Activated T-cell treated with anti-CD3 and anti-CD28 coated beads, Interleukin-2, amount 50 U/mL, for 72 hours (primary cell): ENCODE measurements at regions not wholly inside any gene's neighbourhood (a gene's known extent, or its start where the extent isn't known, plus 50 kb on each side); places are given as distances from the start of the nearest gene placed in this dataset.
A peak's percentile ranks its signal among the peaks of the same experiment; 100 is the strongest.

Experiments
- ATAC-seq, 2 donors: fragments of 150-1000 bp; cut with Tn5 transposase; replicated peaks in 1 of 2; 2 replicates each; pipeline ENCODE4 v1.10.0; 2021; ENCODE audit warnings: moderate library complexity in 2 of 2, mild to moderate bottlenecking in 1 of 2
- DNase-seq, 2 donors: peaks; one replicate each; pipeline ENCODE4 v3.0.0; 2021 to 2022; ENCODE audit warnings: mixed read lengths in 1 of 2
- H3K27ac Mint-ChIP-seq: one replicate; pipeline ENCODE4 v1.8.0; 2022; ENCODE audit warnings: mild to moderate bottlenecking, moderate library complexity, mixed read lengths
- H3K27me3 Mint-ChIP-seq: one replicate; pipeline ENCODE4 v1.8.0; 2022; ENCODE audit warnings: low read depth, mixed read lengths
- H3K36me3 Mint-ChIP-seq, 2 donors: one replicate each; pipeline ENCODE4 v1.8.0; 2022; ENCODE audit warnings: mixed read lengths in 2 of 2, mild to moderate bottlenecking in 1 of 2; ENCODE audit not compliant: insufficient read depth in 2 of 2
- H3K4me1 Mint-ChIP-seq: one replicate; pipeline ENCODE4 v1.8.0; 2022; ENCODE audit warnings: low read depth, mixed read lengths
- H3K4me3 Mint-ChIP-seq, 2 donors: one replicate each; pipeline ENCODE4 v1.8.0; 2022; ENCODE audit warnings: mild to moderate bottlenecking in 2 of 2, mixed read lengths in 2 of 2, moderate library complexity in 2 of 2
- H3K9me3 Mint-ChIP-seq, 2 donors: one replicate each; pipeline ENCODE4 v1.8.0; 2022; ENCODE audit warnings: mixed read lengths in 2 of 2

DNA sequence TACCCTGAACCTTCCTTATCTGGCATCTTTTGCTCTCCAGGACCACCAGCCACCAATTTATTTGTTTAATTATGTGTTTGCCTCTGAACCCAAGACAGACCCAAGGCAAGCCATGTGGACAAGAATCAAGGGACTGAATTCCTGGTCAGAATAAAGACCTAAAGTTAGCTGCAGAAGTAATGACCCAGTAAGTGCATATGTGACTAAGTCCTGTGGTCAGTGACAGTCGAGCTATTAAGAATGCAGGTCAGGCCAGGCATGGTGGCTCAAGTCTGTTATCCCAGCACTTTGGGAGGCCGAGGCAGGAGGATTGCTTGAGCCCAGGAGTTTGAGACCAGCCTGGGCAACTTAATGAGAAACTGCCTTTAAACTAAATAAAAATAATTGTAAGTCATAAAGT, 139.4 kb downstream of the CCDC71L start:
- DNase-seq, result no peak
- H3K27ac Mint-ChIP-seq, result no peak overlapping the region
- H3K9me3 Mint-ChIP-seq, result peaks cover 1 to 2% of the 10 kb centered on the region in 2 donors
- peaks cover 41% of the 10 kb centered on the region for H3K27me3 Mint-ChIP-seq
- H3K4me1 Mint-ChIP-seq, result peaks cover 11% of the 10 kb centered on the region
- no peak for ATAC-seq
- peaks cover 1 to 4% of the 10 kb centered on the region in 2 donors for H3K36me3 Mint-ChIP-seq
- no peak overlapping the region for H3K4me3 Mint-ChIP-seq

DNA sequence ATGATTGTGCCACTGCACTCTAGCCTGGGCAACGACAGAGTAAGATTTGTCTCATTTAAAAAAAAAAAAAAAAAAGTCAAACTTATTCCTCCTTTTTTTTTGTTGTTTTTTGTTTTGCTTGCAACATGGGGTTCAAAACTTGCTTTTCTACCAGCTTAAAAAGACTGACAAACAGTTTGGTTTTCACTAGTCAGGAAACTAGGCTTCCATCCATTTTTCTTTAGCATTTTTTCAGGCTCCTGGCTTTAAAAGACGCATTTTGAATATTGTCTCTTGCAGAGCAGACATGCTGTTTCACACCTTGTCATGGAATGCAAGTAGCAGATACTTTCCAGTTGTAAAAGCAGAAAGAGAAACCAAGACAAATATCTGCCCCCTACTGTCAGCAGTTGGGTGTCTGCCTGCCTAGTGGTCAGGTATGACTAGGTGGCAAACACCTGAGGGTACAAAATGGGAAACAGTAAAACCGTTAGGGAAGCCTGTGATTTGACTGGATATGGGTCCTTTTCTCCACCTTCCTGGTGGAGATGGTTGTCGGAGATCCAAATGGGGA, 139.9 kb downstream of the CCDC71L start:
- Mint-ChIP-seq H3K27ac (no peak overlapping the region), H3K36me3 (peaks cover 1 to 4% of the 10 kb centered on the region in 2 donors), H3K4me1 (peaks cover 11% of the 10 kb centered on the region), H3K27me3 (peaks cover 44% of the 10 kb centered on the region), H3K4me3 (no peak overlapping the region), H3K9me3 (peaks cover 1 to 2% of the 10 kb centered on the region in 2 donors)
- DNase-seq (peak in 1 of 2 donors; percentile 4), ATAC-seq (no peak)

DNA sequence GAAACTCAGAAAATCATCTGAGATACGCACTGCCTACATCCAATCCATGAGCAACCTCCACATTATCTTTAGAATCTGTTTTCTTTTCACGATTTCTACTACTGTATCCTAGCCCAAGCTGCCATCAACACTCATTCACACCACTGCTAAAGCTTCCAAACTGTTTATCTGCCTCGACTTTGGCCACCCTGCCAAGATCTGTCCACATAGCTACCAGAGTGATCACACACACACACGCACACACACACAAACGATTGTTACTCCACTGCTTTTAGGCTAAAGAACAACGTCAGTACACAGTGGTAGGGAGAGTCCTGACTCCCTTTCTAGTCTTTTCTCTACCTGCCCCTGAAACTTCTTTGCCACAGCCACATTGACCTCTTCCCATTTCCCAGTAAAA, 142.0 kb downstream of the CCDC71L start:
- no peak for ATAC-seq
- Mint-ChIP-seq H3K27me3 (peaks cover 52% of the 10 kb centered on the region), H3K4me3 (no peak overlapping the region), H3K9me3 (peaks cover 1 to 2% of the 10 kb centered on the region in 2 donors), H3K36me3 (peaks cover 1 to 4% of the 10 kb centered on the region in 2 donors), H3K27ac (no peak overlapping the region), H3K4me1 (peaks cover 5% of the 10 kb centered on the region)
- DNase-seq, result no peak

DNA sequence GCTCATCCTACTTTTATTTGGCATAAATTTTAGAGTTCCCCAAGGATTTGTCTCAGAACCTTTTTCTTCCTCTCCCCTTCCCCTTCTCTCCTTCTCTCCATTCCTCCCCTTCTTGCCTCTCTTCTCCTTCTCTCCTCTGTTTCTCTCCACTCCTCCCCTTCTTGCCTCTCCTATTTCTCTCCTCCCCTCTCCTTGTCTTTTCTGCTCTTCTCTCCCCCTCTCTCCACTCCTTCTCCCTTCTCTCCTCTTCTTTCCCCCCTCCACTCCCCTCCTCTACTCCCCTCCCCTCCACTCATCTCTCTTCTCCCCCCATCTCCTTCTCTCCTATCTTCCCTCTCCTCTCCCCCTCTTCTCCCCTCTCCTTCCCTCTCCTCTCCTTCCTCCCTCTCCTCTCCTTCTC, 142.7 kb downstream of the CCDC71L start:
- peaks cover 1 to 4% of the 10 kb centered on the region in 2 donors for H3K36me3 Mint-ChIP-seq
- peaks cover 1 to 2% of the 10 kb centered on the region in 2 donors for H3K9me3 Mint-ChIP-seq
- H3K4me1 Mint-ChIP-seq, result peaks cover 5% of the 10 kb centered on the region
- DNase-seq (no peak), ATAC-seq (no peak)
- H3K27ac Mint-ChIP-seq, result no peak overlapping the region
- H3K27me3 Mint-ChIP-seq, result peaks cover 45% of the 10 kb centered on the region
- H3K4me3 Mint-ChIP-seq, result no peak overlapping the region

DNA sequence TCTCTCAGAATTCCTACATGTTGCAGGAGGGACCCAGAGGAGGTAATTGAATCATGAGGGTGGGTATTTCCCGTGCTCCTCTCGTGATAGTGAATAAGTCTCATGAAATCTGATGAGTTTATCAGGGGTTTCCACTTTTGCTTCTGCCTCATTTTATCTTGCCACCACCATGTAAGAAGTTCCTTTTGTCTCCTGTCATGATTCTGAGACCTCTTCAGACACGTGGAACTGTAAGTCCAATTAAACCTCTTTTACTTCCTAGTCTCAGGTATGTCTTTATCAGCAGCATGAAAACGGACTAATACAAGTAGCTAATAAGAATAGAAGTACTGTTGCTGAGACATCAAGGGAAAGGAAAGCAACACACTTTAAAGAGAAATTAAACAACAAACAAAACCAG, 143.4 kb downstream of the CCDC71L start:
- peaks cover 1 to 4% of the 10 kb centered on the region in 2 donors for H3K36me3 Mint-ChIP-seq
- H3K4me1 Mint-ChIP-seq, result peaks cover 5% of the 10 kb centered on the region
- DNase-seq (no peak), ATAC-seq (no peak)
- no peak overlapping the region for H3K27ac Mint-ChIP-seq
- peaks cover 47% of the 10 kb centered on the region for H3K27me3 Mint-ChIP-seq
- peaks cover 1 to 2% of the 10 kb centered on the region in 2 donors for H3K9me3 Mint-ChIP-seq
- H3K4me3 Mint-ChIP-seq, result no peak overlapping the region

DNA sequence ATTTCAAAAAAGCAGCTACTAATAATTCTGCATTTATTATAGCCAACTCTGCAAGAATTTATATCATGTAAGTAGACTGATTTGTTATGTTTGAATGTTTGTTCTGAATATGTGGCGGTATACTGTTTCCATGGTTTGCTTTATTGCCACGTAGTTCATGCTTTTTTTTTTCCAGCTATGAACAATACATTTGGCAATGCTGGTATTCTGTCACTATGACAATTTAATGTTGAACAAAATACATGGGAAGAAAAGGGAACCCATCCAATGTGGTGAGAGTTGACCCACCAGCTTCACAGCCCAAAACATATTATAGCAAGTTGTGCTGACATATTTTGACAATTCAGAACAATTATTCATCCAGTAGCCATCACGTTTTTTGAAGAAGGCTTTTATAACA, 145.6 kb downstream of the CCDC71L start:
- ATAC-seq (no peak), DNase-seq (no peak)
- H3K9me3 Mint-ChIP-seq, result peaks cover 1 to 2% of the 10 kb centered on the region in 2 donors
- peaks cover 1 to 4% of the 10 kb centered on the region in 2 donors for H3K36me3 Mint-ChIP-seq
- peaks cover 5% of the 10 kb centered on the region for H3K4me1 Mint-ChIP-seq
- H3K4me3 Mint-ChIP-seq, result no peak overlapping the region
- H3K27me3 Mint-ChIP-seq, result peaks cover 55% of the 10 kb centered on the region
- no peak overlapping the region for H3K27ac Mint-ChIP-seq

DNA sequence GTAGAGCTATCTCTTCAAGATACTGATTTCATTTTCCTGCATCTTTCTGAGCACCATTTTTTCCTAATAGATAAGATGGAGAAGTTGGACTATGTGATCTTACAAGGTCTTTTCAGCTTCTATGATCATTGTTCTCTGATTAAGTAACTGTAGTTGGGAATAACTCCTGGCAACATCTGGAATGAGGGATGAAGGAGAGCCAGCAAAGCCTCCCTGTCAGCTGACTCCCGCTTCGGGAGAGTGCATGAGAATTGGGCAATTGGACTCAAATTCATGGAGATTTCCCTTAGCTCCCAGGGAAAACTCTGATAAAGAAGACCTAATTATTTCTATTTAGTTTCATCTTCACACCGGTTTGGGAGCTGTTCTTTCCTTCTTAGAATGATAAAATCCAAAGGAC, 146.1 kb downstream of the CCDC71L start:
- H3K27ac Mint-ChIP-seq, result no peak overlapping the region
- DNase-seq (no peak), ATAC-seq (no peak)
- peaks cover 5% of the 10 kb centered on the region for H3K4me1 Mint-ChIP-seq
- no peak overlapping the region for H3K4me3 Mint-ChIP-seq
- H3K36me3 Mint-ChIP-seq, result peaks cover 1 to 4% of the 10 kb centered on the region in 2 donors
- H3K9me3 Mint-ChIP-seq, result peaks cover 1 to 2% of the 10 kb centered on the region in 2 donors
- peaks cover 55% of the 10 kb centered on the region for H3K27me3 Mint-ChIP-seq

DNA sequence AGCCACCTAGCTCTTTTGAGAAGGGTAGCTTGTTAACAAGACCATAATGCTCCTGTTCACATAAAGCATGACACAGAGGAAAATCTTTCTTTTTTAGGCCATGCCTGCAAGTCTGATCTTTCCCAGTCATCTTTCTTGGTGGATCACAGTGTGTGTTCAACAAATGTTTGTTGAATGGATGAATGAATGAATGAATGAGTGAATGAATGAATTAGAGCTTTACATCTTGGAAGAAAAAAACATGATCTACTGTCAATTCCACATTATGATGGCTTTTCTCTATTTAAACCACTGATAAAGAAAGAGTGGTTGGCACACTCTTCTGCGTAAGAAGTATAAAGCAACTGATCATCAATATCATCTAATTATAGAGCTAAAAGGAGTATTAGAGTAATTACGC, 148.7 kb downstream of the CCDC71L start:
- ATAC-seq (no peak), DNase-seq (no peak)
- H3K4me1 Mint-ChIP-seq, result no peaks in the 10 kb centered on the region
- H3K27me3 Mint-ChIP-seq, result peaks cover 41% of the 10 kb centered on the region
- H3K4me3 Mint-ChIP-seq, result no peak overlapping the region
- H3K9me3 Mint-ChIP-seq, result peaks cover 1 to 2% of the 10 kb centered on the region in 2 donors
- H3K27ac Mint-ChIP-seq, result no peak overlapping the region
- H3K36me3 Mint-ChIP-seq, result no peaks in the 10 kb centered on the region

DNA sequence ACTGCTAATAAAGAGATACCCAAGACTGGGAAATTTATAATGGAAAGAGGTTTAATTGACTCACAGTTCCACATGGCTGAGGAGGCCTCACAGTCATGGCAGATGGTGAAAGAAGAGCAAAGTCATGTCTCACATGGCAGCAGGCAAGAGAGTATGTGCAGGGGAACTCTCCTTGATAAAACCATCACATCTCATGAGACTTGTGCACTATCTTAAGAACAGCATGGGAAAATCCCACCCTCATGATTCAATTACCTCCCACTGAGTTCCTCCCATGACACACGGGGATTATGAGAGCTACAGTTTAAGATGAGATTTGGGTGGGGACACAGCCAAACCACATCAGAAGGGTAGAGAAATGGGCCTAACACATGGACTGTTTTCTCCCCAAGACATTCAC, 156.3 kb downstream of the CCDC71L start:
- no peak overlapping the region for H3K27ac Mint-ChIP-seq
- H3K4me1 Mint-ChIP-seq, result peaks cover 17% of the 10 kb centered on the region
- peaks cover 6 to 7% of the 10 kb centered on the region in 2 donors for H3K36me3 Mint-ChIP-seq
- DNase-seq (no peak), ATAC-seq (peak; percentile 32 to 62)
- H3K9me3 Mint-ChIP-seq, result peaks cover 3 to 5% of the 10 kb centered on the region in 2 donors
- no peak overlapping the region for H3K4me3 Mint-ChIP-seq
- H3K27me3 Mint-ChIP-seq, result peaks cover 12% of the 10 kb centered on the region

DNA sequence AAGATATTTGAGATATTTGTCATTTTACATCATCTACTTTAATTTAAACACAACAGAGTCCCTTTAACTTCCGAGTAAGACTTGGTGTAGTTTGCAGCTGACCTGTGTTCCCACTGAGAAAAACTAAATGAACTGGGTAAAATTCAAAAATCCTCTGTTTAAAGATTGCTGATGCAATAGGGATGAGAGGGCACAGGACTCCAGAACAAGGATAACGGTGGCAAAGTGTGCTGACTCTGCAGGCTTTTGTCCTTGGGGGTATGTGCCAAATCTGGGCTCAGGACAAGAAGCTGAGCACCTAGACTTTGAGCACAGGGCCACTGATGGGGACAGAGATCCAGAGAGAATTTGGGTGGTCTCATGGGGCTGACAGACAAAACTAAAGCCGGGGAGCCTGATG, 156.8 kb downstream of the CCDC71L start:
- H3K27me3 Mint-ChIP-seq, result peaks cover 7% of the 10 kb centered on the region
- H3K27ac Mint-ChIP-seq, result no peak overlapping the region
- H3K9me3 Mint-ChIP-seq, result peaks cover 3 to 5% of the 10 kb centered on the region in 2 donors
- H3K36me3 Mint-ChIP-seq, result peaks cover 6 to 7% of the 10 kb centered on the region in 2 donors
- DNase-seq (no peak), ATAC-seq (no peak)
- no peak overlapping the region for H3K4me3 Mint-ChIP-seq
- peaks cover 17% of the 10 kb centered on the region for H3K4me1 Mint-ChIP-seq

DNA sequence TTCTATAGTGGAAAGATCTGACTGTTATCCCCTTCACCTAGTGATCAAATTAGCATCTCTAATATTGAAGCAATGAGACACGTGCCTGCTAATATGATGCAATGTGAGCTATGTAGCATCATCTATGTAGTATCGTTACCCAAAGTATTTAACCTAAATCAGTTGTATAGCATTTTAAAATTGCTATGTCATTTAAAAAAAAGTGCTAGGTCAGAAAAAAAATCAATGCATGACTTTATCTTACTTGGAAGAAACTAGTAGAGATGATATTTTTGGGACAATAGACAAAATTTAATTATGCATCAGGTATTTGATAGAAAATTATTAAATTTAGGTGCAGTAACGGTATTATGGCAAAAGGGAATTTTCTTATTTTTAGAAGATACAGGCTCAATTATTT, 157.3 kb downstream of the CCDC71L start:
- Mint-ChIP-seq H3K4me3 (no peak overlapping the region), H3K9me3 (peaks cover 3 to 5% of the 10 kb centered on the region in 2 donors), H3K27ac (peak overlapping the region; percentile 50), H3K36me3 (peaks cover 6 to 7% of the 10 kb centered on the region in 2 donors), H3K27me3 (peaks cover 6% of the 10 kb centered on the region), H3K4me1 (peaks cover 17% of the 10 kb centered on the region)
- DNase-seq, result no peak
- no peak for ATAC-seq

DNA sequence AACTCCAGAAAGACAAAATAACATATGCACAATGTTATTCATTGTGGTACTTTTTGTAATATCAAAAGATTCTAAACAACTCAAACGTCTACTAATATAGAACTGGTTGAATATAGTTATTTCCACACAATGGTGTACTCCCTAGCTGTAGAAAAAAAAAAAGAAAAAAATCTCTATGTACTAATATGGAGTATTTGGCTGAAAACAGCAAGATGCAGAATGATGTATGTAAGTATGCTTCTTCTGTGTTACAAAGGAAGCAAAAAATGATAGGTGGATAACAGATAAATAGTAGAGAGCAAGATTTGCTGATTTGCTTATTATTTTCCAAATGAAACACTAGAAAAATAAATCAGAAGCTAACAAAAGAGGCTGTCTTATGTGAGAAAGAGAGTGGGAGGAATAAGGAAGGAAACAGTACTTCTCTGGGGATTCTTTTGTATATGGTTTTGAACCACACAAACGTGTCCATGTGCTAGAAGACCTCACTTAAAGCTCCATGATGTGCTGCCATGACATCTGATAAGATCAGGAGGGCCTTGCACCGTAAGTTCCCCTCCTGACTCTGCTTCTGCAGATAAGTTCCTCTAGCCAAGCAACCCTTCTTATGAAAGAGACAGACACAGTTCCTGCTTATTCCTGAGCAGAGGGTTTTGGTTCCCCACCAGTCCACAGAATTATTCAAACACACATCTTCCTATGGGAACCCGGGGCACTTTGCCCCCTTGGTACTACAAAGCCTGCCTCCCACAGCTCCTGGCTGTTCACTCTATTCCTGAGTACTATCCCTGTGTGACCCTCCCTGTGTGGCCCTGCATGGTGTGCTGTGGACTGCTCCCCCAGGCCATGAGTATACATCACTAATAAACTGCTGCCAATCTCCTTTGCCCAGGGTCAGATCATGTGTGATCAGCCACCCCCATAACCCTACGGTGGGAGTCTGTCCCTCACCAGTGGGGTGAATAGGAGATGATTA, 159.1 kb downstream of the CCDC71L start:
- peak overlapping the region in 1 of 2 donors; percentile 14 for H3K4me3 Mint-ChIP-seq
- no peak overlapping the region for H3K27ac Mint-ChIP-seq
- peak in 1 of 2 donors; percentile 19 for ATAC-seq
- peaks cover 17% of the 10 kb centered on the region for H3K4me1 Mint-ChIP-seq
- DNase-seq, result no peak
- peaks cover 9% of the 10 kb centered on the region for H3K27me3 Mint-ChIP-seq
- H3K36me3 Mint-ChIP-seq, result peaks cover 9 to 10% of the 10 kb centered on the region in 2 donors
- peaks cover 3 to 8% of the 10 kb centered on the region in 2 donors for H3K9me3 Mint-ChIP-seq

DNA sequence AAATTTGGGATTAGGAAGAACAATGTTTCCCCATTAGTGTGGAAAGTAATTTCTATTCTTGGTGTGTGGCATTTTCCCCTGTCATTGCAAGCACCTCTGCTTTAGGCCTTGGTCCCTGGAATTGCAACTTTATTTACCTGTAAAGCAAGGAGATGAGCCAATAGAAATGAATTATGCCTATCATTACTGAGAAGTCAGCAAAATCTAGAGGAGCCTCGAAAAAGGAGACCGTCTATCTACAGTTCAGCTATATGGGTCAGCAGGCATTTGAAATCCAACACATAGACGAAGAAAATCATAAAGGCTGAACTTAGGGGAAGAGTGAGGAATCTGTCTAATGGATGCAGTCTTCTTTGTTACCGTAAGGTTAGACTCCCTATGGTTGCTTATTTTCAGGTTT, 161.1 kb downstream of the CCDC71L start:
- no peak overlapping the region for H3K27ac Mint-ChIP-seq
- peaks cover 29% of the 10 kb centered on the region for H3K27me3 Mint-ChIP-seq
- peaks cover 9 to 12% of the 10 kb centered on the region in 2 donors for H3K9me3 Mint-ChIP-seq
- ATAC-seq (no peak), DNase-seq (no peak)
- no peak overlapping the region for H3K4me3 Mint-ChIP-seq
- H3K4me1 Mint-ChIP-seq, result peaks cover 17% of the 10 kb centered on the region
- peaks cover 13 to 20% of the 10 kb centered on the region in 2 donors for H3K36me3 Mint-ChIP-seq
